OCI-LY1 (cell line): ENCODE measurements at regions not wholly inside any gene's neighbourhood (a gene's known extent, or its start where the extent isn't known, plus 50 kb on each side); places are given as distances from the start of the nearest gene placed in this dataset.

Experiments used
- EZH2 ChIP-seq: fragments of 200-600 bp; sonication (generic), shearing (Covaris generic); IDR thresholded peaks from 2 replicates; pipeline ENCODE4 v1.8.0; 2017; ENCODE audit warnings: borderline replicate concordance, mixed run types, mild to moderate bottlenecking, antibody characterized with exemption, low read length, moderate library complexity, mixed read lengths
- TF ChIP-seq, protein P1 (sequence below): fragments of 200-600 bp; sonication (generic), shearing (Covaris generic); IDR thresholded peaks from 2 replicates; pipeline ENCODE4 v1.5.1; 2017; ENCODE audit warnings: mild to moderate bottlenecking, antibody characterized with exemption, low read length, moderate library complexity, mixed read lengths

DNA sequence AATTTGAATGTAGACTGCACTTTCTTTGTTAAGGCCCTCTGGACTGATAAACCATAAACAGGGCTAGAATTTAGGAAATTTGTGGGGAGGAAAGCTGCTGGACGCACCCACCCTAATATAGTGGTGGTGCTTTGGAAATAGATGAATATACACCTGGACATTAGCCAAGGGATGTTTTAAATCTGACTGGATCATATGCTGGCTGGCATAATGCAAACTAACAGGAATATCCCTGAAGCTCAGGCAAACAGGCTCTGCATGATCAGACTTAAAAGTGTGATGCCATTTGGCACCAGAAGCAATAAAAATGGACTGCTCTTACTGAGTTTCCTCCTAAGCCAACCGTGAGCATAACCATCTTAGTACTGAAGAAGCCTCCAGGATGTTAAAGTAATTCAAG, 465.8 kb upstream of the ROBO1 start:
- TF ChIP-seq, protein P1, sequence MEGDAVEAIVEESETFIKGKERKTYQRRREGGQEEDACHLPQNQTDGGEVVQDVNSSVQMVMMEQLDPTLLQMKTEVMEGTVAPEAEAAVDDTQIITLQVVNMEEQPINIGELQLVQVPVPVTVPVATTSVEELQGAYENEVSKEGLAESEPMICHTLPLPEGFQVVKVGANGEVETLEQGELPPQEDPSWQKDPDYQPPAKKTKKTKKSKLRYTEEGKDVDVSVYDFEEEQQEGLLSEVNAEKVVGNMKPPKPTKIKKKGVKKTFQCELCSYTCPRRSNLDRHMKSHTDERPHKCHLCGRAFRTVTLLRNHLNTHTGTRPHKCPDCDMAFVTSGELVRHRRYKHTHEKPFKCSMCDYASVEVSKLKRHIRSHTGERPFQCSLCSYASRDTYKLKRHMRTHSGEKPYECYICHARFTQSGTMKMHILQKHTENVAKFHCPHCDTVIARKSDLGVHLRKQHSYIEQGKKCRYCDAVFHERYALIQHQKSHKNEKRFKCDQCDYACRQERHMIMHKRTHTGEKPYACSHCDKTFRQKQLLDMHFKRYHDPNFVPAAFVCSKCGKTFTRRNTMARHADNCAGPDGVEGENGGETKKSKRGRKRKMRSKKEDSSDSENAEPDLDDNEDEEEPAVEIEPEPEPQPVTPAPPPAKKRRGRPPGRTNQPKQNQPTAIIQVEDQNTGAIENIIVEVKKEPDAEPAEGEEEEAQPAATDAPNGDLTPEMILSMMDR: no peak
- TF ChIP-seq EZH2: no peak
